ES-I3 (cell line): ENCODE measurements at regions not wholly inside any gene's neighbourhood (a gene's known extent, or its start where the extent isn't known, plus 50 kb on each side); places are given as distances from the start of the nearest gene placed in this dataset.

Experiments used
- H3K36me3 ChIP-seq: 2 replicates; pipeline ENCODE4 v1.6.1; 2013; ENCODE audit warnings: mild to moderate bottlenecking, low read length, control low read depth, moderate library complexity; ENCODE audit not compliant: insufficient read depth
- H3K4me1 ChIP-seq: 2 replicates; pipeline ENCODE4 v1.6.1; 2013; ENCODE audit warnings: mild to moderate bottlenecking, control low read depth, low read length; ENCODE audit not compliant: insufficient read depth
- H3K9ac ChIP-seq: 2 replicates; pipeline ENCODE4 v1.6.1; 2013; ENCODE audit warnings: low read depth, mild to moderate bottlenecking, low read length, moderate library complexity
- H3K9me3 ChIP-seq: 2 replicates; pipeline ENCODE4 v1.6.1; 2013; ENCODE audit warnings: mild to moderate bottlenecking, low read length, moderate library complexity; ENCODE audit not compliant: control insufficient read depth, insufficient read depth

DNA sequence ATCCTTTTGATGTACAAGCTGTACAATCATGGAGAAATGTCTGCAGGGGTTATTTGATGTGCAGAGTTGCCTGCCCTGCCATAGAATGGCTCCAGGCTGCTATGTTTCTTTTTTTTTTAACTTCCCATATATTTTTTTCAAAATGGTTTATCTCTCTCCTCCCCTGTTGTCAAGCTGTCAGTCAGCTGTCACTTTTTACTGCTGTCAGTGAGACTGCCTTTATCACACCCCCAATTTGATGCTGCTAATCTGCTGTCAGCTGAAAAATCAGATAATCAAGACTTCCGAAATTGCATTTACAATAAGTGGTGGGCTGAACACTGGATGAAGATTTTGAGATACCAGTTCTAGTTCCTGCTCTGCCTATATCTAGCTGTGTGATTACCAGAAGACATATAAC lies 382.6 kb downstream of the ZEB2 start:
- Histone ChIP-seq H3K9ac (no peak overlapping the region), H3K36me3 (no peaks in the 10 kb centered on the region), H3K9me3 (no peaks in the 10 kb centered on the region), H3K4me1 (peaks cover 12% of the 10 kb centered on the region; the same call in 1 of the 2 replicates)

DNA sequence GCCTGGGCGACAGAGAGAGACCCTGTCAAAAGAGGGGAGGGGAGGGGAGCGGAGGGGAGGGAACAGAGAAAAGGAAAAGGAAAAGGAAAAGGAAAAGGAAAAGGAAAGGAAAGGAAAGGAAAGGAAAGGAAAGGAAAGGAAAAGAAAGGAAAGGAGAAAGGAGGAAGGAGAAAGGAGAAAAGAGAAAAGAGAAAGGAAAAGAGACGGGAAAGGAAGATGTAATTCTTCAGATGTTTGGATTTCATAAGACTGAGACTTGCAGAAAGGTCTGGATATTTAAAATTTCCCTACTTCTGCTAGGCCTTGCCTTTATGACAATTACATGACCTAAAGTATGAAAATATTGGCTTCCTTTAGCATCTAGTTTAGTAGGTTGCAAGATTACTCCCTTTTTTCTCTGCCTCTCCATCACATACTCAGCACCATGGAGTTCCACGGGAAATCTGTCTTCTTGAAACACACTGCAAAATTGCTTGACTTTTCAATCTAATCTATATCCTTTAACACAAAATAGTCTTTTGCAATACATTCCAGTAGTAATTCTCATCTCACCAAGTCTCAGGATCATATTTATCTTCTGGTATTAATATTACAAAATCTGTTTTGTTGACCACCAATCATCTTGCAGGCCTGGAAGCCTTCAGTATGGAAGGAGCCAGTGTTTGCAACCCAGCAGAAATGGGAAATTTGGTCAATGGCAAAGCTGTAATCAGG lies 383.5 kb downstream of the ZEB2 start:
- Histone ChIP-seq H3K9me3 (no peaks in the 10 kb centered on the region), H3K9ac (no peak overlapping the region), H3K36me3 (no peaks in the 10 kb centered on the region), H3K4me1 (peaks cover 12% of the 10 kb centered on the region; the same call in 1 of the 2 replicates)

DNA sequence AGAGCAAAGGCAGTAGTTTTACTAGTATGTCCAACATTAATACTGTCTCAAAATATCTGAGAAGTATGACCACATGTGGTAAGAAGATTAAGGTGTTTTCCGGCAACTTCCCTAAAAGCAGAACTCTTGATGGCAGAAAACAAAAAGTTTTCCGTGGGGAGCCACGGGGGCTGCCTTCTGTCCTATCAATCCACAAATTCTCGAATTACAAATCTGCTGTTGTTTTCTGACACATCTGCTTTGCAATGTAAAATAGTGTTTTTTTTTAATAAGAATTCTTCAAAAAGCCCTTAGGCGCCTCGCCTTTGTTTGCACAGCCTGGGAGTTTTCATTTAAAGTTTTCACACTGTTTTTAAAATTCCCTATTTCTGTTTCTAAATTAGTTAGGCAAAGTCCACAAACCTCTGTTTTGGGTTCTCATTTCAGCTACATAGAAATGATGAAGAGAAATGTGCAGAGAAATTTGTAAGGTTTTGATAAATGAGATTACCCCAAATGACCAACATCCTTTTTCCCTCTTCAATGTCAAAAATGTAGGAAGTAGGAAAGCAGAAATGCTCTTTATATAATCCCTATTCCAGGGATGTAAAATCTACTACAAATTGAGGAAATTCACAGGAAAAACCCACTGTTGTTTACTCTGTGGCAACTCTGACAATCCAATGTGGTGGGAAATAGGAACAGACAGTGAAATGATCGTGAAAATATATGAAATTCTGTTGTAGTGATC lies 385.8 kb downstream of the ZEB2 start:
- Histone ChIP-seq H3K9ac (no peak overlapping the region), H3K4me1 (peaks cover 15% of the 10 kb centered on the region), H3K36me3 (no peaks in the 10 kb centered on the region), H3K9me3 (no peaks in the 10 kb centered on the region)

DNA sequence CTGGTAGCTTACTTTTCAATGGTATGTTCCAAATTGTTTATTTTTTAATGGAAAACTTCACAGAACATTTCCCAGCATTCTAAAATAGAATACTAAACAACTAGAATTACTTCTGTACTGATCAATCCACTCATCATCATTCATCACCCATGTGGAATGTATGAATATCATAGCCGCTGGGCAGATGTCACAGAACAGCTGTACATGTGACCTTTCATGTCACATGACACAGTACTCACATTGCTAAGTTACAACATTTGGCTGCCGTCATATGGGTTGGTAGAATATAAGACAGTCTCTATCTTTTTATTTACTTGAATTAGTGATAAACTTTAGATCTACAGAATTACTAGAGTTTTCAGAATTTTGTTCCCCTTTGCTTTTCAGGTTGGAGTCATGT lies 387.6 kb downstream of the ZEB2 start:
- peaks cover 15% of the 10 kb centered on the region for H3K4me1 ChIP-seq
- no peaks in the 10 kb centered on the region for H3K9me3 ChIP-seq
- no peaks in the 10 kb centered on the region for H3K36me3 ChIP-seq
- H3K9ac ChIP-seq = no peak overlapping the region

DNA sequence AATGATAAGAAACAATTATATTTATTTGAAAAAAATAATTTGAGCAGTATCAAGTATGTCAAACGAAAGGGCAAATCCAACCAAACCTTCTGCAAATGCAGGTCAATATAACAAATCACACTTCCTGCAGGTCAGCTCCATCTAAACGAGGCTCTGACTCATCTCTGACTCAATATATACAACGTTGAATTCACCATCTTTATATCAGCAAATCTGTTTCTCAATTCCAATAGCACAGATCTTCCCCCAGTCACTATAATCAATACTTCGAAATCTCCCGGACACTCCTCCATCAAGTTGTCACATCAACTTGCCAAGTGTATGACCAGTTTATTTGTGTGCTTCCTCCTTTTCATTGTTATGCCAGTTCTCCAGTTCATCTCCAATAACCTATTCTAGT lies 388.9 kb downstream of the ZEB2 start:
- no peaks in the 10 kb centered on the region for H3K36me3 ChIP-seq
- H3K9me3 ChIP-seq = no peaks in the 10 kb centered on the region
- peaks cover 15% of the 10 kb centered on the region for H3K4me1 ChIP-seq
- no peak overlapping the region for H3K9ac ChIP-seq

DNA sequence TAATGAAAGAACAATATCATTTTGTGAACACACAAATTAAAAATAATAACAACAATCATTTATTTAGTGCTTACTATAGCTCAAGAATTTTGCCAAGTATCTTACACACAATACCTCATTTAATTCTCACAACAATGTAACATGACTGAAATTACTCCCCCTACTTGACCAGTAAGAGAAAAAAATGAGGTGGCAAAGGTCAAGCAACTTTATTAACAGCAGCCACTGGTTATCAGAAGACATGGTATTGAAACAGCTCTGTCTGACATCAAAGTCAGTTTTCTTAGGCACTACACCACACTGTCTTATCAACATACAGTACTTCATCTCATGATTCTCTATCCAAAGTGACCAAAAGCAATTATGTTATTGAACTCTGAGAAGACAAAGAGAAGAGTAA lies 389.4 kb downstream of the ZEB2 start:
- Histone ChIP-seq H3K9ac (no peak overlapping the region), H3K4me1 (peaks cover 15% of the 10 kb centered on the region), H3K36me3 (no peaks in the 10 kb centered on the region)

DNA sequence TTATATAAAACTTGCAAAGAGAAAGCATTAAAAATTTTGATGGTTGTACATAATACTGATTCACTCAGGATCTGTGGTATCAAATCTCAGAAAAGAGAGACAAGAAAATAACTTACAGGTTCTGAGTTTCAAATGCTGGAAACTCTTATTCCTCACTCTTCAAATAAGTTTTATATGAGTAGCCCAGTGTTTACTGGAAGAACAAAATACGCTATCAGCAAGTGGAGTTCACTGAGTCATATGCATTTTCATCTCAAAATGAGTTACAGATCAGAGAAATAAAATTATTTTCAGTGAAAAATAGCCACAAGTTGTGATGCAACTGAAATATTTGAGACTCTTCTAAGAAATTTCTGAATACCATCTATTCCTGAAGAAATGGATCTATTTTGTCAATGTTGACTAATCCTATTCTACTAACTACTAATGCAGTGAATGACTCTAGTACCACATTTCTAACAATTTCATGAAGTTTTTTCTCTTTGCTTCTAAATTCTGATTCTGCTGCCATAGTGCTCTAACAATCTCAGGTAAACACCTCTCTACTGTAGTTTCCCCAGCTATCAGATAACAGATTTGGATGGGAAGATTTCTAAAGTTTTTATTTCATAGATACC lies 391.7 kb downstream of the ZEB2 start:
- Histone ChIP-seq H3K4me1 (peaks cover 3% of the 10 kb centered on the region; the same call in 1 of the 2 replicates), H3K36me3 (no peaks in the 10 kb centered on the region), H3K9me3 (no peaks in the 10 kb centered on the region), H3K9ac (no peak overlapping the region)

More for the DNA sequence above, 389.4 kb downstream of the ZEB2 start:
- H3K9me3 ChIP-seq = no peaks in the 10 kb centered on the region

DNA sequence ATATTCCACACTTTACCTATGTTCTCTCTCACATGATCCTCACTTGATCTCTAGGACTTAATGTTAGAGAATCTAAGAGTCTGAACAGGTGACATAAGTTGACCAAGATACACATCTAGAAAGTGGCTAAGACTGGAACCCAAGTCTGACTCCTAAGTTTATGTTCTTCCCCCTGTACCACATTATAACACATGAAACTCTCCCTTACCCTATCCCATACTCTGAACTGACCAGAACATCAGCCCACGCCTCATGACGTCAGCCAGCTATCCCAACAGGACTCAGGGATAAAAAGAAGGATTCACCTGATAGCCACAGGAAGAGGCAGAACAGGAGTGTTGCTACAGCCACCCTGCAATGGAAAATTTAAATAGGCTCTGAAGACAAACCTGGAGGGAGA lies 392.2 kb downstream of the ZEB2 start:
- Histone ChIP-seq H3K4me1 (peaks cover 3% of the 10 kb centered on the region; the same call in 1 of the 2 replicates), H3K9ac (no peak overlapping the region)

DNA sequence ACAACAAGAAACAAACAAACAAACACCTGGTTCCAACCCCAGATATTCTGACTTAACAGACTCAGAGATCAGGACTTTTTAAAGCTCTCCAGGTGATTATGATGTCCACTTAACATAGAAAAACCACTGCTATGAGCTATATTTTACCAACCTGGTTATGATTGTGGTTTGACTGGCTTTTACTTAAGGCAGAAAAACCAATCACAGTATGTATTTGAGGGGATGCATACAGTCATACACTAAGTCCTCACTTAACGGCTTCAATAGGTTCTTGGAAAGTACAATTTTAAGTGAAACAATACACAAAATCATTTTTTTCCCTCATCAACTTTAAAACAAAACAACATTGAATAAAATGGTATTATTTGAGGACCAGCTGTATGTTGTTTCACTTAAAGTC lies 393.6 kb downstream of the ZEB2 start:
- Histone ChIP-seq H3K4me1 (peaks cover 2% of the 10 kb centered on the region; the same call in 1 of the 2 replicates), H3K9me3 (no peaks in the 10 kb centered on the region), H3K9ac (no peak overlapping the region)

More for the DNA sequence above, 392.2 kb downstream of the ZEB2 start:
- Histone ChIP-seq H3K9me3 (no peaks in the 10 kb centered on the region), H3K36me3 (no peaks in the 10 kb centered on the region)

DNA sequence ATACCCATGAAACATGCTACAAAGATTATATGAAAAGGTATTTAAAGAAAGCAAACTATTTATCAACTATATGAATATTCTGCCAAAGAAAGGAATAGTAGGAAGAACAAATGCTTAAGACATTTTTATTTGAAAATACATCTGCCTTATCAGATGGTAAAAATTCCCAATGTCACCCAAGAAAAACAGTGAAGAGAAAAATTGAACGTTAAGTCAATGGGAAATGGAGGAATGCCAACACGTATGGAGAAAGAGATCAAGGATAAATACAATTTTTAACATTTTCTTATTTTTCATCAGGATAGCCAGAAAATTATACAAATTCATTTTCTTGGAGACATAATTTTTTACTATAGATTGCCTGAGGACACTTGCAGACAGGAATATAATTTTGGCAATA lies 394.2 kb downstream of the ZEB2 start:
- Histone ChIP-seq H3K36me3 (no peaks in the 10 kb centered on the region), H3K9ac (no peak overlapping the region), H3K9me3 (no peaks in the 10 kb centered on the region), H3K4me1 (no peaks in the 10 kb centered on the region)

More for the DNA sequence above, 393.6 kb downstream of the ZEB2 start:
- no peaks in the 10 kb centered on the region for H3K36me3 ChIP-seq

DNA sequence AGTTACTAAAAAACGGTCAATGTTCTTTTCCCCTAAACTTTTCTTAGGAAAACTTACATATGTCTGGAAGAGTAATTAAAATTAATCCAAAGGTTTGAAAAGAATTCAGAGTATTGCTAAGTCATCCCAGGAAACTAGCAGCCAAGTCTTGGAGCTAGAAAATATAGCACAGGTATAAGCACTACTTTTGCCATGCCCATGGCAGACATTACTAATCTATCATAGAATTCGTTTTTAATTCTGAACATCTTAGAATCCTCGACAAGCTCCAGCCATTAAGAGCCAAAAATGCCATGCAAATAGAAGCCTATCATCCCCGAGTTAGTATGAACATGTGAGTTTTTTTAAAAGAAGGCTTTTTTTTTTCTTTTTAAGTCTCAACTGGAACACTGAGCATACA lies 395.0 kb downstream of the ZEB2 start:
- Histone ChIP-seq H3K4me1 (no peaks in the 10 kb centered on the region), H3K9me3 (no peaks in the 10 kb centered on the region), H3K36me3 (no peaks in the 10 kb centered on the region), H3K9ac (no peak overlapping the region)

DNA sequence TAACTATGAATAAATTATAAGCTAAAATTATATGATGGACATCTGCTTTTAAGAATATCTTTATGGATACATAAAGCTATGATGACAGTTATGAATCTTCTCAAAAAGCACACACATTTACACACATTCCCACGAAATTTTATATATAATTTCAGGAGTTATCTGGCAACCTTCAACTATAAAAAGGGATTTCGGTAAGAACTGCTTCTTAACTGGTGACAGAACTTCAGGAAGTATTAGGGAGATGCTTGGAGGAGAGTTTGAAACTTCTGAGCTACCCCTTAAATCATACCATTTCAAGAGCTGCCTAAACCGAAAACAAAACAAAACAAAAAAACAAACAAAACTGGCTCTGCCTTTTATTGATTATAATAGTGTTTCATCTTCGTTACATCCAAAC lies 399.4 kb downstream of the ZEB2 start:
- Histone ChIP-seq H3K9me3 (no peaks in the 10 kb centered on the region), H3K36me3 (no peaks in the 10 kb centered on the region), H3K9ac (no peak overlapping the region), H3K4me1 (peaks cover 2% of the 10 kb centered on the region; the same call in 1 of the 2 replicates)

DNA sequence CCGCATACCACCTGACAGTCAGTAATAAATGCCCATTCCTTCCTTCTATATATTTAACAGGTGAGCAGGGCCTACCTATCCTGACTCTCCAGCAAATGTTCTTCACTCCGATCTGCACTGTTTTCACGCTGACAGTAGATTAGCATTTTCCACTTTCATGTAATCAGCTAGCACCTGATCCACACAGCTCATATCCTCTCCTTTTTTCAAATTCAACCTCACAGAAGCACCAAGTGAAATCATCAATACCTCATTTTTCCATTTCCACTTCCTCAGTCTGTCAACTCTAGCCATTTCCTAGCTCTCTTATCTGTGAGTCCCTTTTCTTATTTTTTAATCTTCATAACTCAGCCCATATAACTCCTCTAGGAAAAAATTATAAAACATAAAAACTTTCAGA lies 402.8 kb downstream of the ZEB2 start:
- no peak overlapping the region for H3K9ac ChIP-seq
- no peaks in the 10 kb centered on the region for H3K9me3 ChIP-seq
- peaks cover 4% of the 10 kb centered on the region; the same call in 1 of the 2 replicates for H3K4me1 ChIP-seq
- no peaks in the 10 kb centered on the region for H3K36me3 ChIP-seq

DNA sequence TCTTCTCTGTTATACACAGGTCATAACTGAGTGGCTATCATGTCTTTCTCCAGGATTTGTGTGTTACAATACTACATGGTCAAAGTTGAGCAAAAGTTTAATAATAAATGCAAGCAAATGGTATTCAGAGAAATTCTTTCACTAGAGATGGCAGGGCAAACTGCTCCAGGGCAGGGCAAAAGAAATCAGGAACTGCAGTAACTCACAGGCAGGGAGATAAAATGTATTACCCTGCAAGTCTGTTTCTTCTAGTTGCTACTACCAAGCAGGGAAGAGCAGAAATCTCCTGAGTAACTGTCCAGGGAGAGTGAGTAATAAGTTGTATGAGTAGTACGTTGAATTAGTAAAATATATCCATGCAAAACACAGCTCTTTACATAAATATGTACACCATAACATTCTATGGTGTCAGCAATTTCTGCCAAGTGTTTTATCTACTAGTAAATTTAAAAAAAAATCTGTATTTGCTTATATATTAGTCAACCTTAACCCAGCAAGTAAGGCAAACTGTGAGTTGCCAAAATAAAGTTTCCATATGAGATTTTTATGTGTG lies 404.1 kb downstream of the ZEB2 start:
- H3K9me3 ChIP-seq = no peaks in the 10 kb centered on the region
- H3K9ac ChIP-seq = no peak overlapping the region
- H3K4me1 ChIP-seq = peaks cover 4% of the 10 kb centered on the region; the same call in 1 of the 2 replicates
- H3K36me3 ChIP-seq = no peaks in the 10 kb centered on the region
